ENCODE measurements at regions not wholly inside any gene's neighbourhood (a gene's known extent, or its start where the extent isn't known, plus 50 kb on each side); places are given as distances from the start of the nearest gene placed in this dataset.

DNA sequence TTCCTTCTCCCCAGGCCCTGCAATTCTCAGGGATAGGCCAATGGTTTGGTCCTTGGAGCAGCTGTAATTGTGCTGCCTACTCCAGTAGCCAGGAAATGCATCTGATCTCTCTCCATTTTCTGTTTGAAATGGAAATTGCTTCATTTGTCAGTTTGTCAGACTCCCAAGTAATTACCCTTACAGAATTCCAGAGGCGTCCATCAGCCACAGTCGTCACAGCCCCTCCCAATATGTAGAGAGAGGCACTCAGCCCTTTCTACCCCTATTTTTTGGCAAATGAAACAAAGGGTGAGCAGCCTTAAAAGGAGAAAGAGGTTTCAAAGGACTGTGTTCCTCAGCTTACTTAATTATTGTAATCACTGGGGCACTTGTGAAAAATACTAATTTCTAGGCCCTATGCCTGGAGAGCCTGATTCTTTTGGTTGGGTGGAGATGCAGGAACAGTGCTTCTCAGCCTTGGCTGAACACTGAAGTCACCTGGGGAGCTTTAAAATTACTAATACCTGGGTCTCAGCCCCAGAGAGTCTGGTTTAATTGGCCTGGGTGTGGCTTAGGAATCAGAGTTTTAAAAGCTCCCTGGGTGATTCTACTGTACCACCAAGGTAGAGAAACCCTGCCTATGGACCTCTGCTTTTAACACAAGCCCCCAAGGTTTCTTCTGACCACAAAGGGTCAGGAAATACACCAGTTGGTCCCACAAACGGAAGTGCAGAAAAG is 190.0 kb downstream of the EMP1 start:
- no peak for TF ChIP-seq EZH2phosphoT487 (IDR thresholded peaks at IDR 0.05; ENCODE audit: borderline replicate concordance, low read depth, low read length)
- TF ChIP-seq, protein P1, sequence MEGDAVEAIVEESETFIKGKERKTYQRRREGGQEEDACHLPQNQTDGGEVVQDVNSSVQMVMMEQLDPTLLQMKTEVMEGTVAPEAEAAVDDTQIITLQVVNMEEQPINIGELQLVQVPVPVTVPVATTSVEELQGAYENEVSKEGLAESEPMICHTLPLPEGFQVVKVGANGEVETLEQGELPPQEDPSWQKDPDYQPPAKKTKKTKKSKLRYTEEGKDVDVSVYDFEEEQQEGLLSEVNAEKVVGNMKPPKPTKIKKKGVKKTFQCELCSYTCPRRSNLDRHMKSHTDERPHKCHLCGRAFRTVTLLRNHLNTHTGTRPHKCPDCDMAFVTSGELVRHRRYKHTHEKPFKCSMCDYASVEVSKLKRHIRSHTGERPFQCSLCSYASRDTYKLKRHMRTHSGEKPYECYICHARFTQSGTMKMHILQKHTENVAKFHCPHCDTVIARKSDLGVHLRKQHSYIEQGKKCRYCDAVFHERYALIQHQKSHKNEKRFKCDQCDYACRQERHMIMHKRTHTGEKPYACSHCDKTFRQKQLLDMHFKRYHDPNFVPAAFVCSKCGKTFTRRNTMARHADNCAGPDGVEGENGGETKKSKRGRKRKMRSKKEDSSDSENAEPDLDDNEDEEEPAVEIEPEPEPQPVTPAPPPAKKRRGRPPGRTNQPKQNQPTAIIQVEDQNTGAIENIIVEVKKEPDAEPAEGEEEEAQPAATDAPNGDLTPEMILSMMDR (conservative IDR thresholded peaks at IDR 0.05; ENCODE audit: low read length), result no peak
